GM19025 (cell line): ENCODE measurements at regions not wholly inside any gene's neighbourhood (a gene's known extent, or its start where the extent isn't known, plus 50 kb on each side); places are given as distances from the start of the nearest gene placed in this dataset.

Source experiments
- ATAC-seq: cut with Tn5 transposase; IDR thresholded peaks from one replicate; pipeline ENCODE4 v1.9.1; 2021; ENCODE audit warnings: mild to moderate bottlenecking, low read depth, moderate library complexity; ENCODE audit not compliant: unreplicated experiment

DNA sequence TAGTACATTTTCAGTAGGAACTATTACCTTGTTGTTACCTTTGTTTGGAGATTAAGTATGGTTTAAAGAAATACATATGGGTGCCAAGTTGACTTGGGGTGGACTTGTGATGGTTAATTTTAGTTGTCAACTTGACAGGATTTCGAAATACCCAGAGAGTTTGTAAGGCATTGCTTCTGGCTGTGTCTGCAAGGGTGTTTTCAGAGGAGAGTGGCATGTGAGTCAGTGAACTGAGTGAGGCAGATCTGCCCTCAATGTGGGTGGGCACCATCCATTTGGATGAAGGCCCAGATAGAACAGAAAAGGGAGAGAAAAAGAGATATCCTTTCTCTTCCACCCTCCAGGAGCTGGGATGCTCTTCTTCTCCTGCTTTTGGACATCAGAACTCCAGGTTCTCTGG lies 315.5 kb downstream of the GPATCH2 start:
- ATAC-seq = no peak

GRCh38 chr1:217313096-217313495 lies 317.8 kb downstream of the GPATCH2 start:
- no peak for ATAC-seq

DNA sequence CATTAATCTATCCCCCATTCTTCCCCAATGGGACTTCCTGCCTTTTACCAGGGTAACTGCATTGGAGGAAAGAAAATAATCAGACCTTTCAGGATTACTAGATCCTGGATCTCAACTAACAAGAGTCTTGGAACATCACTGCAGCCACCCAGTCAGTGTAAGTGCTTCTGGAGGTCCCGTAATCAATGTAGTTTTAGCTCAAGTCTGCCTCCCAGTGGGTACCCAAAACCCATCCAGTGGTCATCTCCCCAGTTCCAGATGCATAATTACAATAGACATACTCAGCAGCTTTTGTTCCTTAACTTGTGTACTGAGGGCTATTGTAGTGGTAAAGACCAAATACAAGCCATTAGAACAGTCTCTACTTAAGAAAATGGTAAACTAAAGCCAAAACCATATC lies 319.1 kb downstream of the GPATCH2 start:
- ATAC-seq = no peak

- ATAC-seq = no peak
Measured at GRCh38 chr1:217311269-217311668, 319.6 kb downstream of the GPATCH2 start.

DNA sequence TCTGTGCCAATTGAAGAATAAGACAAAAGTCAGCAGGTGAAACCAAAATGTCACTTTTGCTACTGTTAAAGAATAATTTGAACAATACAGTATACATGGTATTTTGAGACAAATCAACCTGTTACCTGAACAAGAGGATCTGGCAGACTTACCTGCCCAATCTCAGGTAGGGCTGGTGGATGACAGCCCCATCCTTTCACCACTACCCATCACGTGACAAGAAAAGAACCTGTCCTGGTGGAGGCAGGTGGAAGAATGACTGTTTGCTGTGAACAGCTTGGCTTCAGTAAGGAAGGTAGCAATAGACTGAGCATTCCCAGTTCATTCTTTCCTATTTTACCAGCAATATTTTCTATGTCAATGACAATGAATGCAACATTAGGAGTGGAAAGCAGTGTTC lies 349.6 kb downstream of the GPATCH2 start:
- ATAC-seq = no peak

- ATAC-seq = no peak
Measured at GRCh38 chr1:217275655-217276398, 355.1 kb downstream of the GPATCH2 start.

DNA sequence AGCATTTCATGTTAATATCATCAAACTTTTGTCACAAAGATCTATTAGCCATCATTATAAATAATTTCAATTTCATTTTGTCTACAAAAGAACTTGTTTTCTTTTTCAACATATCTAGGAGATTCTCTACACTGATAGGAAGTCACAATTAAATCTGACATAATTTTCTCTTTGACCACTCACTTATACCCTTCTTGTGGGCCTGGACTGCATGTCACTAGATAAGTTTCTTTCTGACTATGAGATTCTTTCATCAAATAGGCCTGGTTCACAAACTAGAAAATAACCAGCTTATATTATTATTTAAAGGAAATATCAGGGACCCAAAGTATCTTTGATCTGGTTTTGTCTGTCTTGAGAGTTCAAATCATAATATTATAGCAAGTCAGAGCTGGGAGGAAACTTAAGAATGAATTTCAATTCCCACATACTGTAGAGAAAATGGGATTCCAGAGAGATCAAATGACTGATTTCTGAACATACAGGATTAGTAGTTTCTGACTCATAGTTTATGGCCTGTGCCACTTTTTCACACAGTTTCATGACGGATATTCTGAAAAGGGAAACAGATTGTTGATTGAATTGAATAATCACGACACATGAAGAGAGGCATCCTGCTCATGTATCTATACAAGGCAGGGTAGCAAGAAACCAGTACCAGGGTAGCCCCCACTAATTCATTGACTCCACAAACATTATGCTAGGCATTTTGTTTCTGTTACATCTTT lies 355.8 kb downstream of the GPATCH2 start:
- no peak for ATAC-seq

DNA sequence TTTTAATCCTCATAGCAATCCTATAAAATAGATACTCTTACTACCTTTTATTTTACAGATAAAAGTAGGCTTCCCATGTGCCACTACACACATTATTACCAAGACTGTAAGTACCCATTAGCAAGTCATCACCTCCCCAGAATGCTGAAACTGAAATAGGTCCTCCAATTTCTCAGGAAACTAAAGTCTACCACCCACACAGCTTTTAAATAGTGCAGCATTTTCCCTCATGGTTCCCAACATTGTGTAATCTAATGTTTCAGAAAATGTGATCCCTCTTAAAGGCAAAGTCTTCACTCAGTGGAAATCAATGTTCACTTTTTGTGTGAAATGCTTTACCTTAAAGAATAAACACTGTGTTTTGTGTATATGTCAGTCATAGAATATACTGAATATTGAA lies 356.5 kb downstream of the GPATCH2 start:
- no peak for ATAC-seq

DNA sequence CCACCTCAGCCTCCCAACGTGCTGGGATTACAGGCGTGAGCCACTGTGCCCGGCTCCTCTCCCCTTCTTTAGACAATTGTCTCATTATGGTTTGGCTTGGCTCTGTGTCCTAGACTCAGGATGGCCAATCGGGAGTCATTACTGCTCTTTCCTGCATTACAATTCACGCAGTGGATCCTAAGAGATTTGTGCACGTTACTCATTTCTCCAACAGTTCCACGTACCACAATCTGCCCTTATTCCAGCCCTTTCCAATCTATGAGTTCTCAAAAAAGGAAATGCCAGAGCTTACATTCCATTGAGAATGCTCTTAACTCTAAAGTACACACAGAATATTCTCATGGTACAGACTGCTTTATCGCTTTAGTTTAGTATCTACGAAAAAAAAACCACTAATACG lies 357.0 kb downstream of the GPATCH2 start:
- no peak for ATAC-seq

DNA sequence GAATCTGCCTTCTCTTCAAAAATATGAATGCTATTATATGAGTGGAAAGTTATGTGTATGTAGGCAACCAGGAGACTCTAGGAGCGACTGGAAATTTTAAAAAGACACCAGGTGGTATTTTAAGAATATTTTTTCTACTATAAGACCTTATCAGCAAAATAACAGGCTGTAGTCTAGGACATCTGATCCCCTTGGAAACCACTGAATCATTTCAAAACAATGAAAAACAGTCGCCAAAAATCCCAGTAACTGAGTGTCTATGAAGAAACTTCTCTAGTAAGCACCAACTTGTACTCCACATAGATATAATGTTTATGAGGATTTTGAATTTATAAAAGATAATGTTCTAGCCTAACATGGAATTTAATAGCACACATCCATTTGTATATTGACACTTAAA lies 358.5 kb downstream of the GPATCH2 start:
- no peak for ATAC-seq

GRCh38 chr1:217270101-217270500 lies 360.8 kb downstream of the GPATCH2 start:
- no peak for ATAC-seq

DNA sequence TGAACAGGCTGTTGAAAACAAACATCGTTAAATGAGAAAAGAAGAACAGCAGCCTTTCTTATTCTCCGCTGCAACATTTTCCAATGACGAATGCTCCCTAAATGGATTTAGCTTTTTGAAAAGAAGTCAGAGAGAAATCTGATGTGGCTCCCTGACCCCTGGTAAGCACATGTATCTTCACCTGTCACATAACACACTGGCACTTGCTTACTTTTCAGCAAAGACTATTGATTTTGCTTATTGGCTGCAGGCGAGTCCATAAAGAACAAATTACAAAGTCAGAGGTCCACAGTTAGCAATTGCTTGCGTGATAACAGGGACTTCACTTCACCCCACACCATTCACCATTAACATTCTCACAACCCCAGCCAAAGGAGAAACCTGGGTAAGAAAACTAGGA lies 362.8 kb downstream of the GPATCH2 start:
- ATAC-seq = no peak

GRCh38 chr1:217261636-217262035 lies 369.3 kb downstream of the GPATCH2 start:
- ATAC-seq = no peak

- ATAC-seq = no peak
Measured at GRCh38 chr1:217260676-217261075, 370.2 kb downstream of the GPATCH2 start.

DNA sequence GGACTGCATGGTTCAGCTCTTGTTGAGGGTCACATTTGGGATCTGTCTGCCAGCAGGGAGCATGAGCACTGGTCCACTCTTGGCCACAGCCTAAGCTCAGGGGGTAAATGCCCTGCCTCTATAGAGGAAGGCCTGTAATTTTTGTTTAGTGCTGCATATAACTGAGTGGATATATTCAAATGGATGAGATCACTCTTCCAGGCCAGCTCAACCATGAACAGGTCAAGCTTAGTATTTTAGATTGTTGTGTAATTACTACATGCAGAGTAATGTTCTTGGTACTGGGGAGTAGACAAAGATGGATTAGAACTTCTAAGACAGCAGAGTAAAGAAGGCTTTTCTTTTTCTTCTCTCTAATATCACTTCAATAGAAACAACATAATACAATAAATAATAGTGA lies 376.9 kb downstream of the GPATCH2 start:
- no peak for ATAC-seq

DNA sequence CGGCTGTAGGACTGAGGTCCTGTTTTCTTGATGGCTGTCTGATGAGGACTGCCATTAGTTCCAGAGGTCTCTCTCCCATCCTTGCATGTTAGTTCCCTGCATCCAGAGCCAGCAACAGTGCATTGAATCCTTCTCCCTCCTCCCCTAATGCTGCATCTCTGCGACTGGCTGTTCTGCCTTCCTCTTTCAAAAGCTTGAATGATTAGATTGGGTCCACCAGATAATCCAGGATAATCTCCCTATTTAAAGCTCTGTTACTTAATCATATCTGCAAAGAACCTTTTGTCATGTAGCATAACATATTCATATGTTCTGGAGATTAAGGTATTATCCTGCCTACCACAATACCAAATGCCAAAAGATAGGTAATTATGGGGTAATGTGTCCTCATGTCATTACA lies 377.5 kb downstream of the GPATCH2 start:
- no peak for ATAC-seq

DNA sequence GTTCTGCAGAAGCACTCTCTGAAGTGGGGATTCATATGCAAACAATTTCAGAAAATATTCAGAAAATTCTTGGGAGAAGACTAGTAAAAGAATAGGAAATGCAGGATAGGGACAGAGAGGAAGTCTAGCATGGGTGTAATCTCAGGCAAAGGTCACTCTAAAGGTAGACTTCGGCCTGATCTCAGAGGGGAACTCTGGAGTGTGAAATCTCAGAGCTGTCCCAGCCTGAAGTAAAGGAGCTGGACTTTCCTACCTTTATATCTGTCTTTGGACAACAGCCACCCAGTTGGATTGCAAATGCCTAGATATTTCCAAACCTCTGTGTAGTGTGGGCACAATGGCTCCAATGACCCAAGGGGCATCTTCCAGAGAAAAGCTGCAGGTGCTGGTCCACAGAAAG lies 379.8 kb downstream of the GPATCH2 start:
- no peak for ATAC-seq

DNA sequence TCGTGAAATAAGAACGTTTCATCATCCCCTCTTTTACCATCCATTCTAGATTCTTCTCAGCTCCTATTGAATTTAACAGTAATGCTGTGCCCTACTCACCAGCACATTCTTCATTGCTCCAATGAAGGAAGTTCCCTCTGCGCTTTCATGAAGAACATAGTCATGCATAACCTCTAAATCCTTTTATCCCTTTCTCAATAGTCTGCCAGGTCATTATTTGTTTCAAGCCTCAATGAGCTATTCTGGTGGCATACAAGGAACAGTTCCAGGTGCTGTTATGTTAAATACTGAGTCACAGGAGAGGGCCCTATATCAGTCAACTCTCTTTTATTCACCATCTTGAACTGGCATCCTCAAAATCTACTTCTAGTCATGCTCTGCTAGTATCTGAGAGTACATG lies 381.0 kb downstream of the GPATCH2 start:
- ATAC-seq = no peak

- ATAC-seq = no peak
Measured at GRCh38 chr1:217244971-217245370, 385.9 kb downstream of the GPATCH2 start.

GRCh38 chr1:217240656-217241055 lies 390.2 kb downstream of the GPATCH2 start:
- ATAC-seq = no peak

DNA sequence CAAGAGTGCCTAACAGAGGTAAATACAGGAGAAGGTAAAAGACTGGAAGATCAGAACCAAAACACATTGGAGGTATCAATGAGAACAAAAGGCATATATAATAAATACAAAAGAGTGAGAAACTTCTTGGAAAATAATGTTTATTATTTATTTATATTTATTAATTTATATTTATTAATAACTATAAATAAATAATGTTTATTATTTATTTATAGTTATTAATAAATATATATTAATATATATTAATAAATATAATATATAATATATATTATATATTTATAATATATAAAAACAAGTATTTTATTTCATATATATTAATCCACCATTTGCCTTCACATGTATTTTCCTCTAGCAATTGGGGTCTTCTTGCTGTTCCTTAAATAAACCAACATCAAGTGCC lies 391.9 kb downstream of the GPATCH2 start:
- ATAC-seq = no peak

- no peak for ATAC-seq
Measured at GRCh38 chr1:217230412-217230811, 400.5 kb downstream of the GPATCH2 start.
